ENCODE measurements at regions not wholly inside any gene's neighbourhood (a gene's known extent, or its start where the extent isn't known, plus 50 kb on each side); places are given as distances from the start of the nearest gene placed in this dataset.

DNA sequence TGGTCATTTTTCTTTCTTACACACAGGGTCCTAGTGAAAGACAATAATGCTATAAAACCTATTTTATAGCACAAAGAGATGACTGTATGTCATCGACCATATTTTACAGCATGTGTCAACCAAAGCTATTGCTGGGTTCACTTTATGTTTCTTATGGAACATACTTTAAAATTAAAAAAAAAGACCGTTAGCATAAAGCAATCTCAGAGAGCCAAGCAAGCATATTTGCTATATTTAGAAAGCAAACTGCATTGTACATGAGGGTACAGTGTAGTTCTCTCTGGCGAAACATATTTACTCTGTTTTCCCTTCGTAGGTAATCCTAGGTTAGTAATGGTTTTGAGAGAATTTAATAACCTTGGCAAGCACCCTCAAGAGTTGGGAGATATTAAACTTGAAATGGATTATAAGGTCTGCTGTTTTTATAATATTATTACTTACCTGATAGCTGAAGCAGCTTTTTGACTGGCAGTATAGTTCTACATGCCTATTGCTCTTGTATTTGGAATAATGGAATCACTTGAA lies 244.2 kb upstream of the POM121L12 start:
- H3K4me3 ChIP-seq (ENCODE audit: low read depth, low read length), result no peak overlapping the region
- no peak for DNase-seq (ENCODE audit: low read depth)
- TF ChIP-seq, protein P1, sequence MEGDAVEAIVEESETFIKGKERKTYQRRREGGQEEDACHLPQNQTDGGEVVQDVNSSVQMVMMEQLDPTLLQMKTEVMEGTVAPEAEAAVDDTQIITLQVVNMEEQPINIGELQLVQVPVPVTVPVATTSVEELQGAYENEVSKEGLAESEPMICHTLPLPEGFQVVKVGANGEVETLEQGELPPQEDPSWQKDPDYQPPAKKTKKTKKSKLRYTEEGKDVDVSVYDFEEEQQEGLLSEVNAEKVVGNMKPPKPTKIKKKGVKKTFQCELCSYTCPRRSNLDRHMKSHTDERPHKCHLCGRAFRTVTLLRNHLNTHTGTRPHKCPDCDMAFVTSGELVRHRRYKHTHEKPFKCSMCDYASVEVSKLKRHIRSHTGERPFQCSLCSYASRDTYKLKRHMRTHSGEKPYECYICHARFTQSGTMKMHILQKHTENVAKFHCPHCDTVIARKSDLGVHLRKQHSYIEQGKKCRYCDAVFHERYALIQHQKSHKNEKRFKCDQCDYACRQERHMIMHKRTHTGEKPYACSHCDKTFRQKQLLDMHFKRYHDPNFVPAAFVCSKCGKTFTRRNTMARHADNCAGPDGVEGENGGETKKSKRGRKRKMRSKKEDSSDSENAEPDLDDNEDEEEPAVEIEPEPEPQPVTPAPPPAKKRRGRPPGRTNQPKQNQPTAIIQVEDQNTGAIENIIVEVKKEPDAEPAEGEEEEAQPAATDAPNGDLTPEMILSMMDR (IDR thresholded peaks at IDR 0.05; ENCODE audit: low read depth, low read length, missing control alignments), result no peak

DNA sequence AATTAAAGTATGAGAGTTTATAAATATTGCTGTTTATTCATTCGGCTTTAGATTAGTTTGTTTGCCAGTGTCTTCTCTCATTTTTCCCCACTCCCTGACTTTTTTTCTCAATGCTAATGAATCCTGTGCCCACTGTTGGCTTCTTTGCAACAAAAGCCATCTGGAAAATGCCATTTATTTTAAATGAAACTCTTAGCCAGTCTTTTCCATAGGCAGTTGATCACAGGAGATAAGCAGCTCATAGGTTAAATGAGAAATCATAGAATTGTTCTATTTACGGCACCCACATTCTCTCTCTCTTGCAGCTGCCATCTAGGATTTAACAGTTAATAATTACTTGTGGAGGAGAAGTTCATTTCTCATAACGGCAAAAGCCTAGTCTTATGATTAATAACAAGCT lies 249.3 kb upstream of the POM121L12 start:
- DNase-seq (ENCODE audit: low read depth), result no peak
- TF ChIP-seq, protein P1 (IDR thresholded peaks at IDR 0.05; ENCODE audit: low read depth, low read length, missing control alignments), result no peak
- H3K4me3 ChIP-seq (ENCODE audit: low read depth, low read length), result no peak overlapping the region

DNA sequence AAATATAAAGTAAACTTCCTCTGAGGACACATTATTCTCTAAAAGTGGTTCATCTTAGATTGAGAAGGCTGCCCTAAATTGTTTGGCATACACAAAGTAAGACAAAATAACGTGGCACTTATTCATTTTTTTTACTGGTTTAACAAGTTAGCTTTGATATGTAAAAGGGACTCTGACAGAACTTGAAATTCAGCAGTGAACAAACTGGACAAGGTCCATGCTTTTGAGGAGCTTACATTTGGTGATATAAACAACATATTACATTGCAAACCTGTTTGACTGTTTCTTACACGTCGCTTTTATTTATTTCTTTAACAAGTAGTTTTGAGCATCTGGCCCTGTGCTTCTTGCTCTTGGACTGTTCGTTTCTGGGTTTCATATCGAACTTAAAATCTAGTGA lies 253.1 kb upstream of the POM121L12 start:
- DNase-seq (ENCODE audit: low read depth), result no peak
- TF ChIP-seq, protein P1 (IDR thresholded peaks at IDR 0.05; ENCODE audit: low read depth, low read length, missing control alignments), result no peak

DNA sequence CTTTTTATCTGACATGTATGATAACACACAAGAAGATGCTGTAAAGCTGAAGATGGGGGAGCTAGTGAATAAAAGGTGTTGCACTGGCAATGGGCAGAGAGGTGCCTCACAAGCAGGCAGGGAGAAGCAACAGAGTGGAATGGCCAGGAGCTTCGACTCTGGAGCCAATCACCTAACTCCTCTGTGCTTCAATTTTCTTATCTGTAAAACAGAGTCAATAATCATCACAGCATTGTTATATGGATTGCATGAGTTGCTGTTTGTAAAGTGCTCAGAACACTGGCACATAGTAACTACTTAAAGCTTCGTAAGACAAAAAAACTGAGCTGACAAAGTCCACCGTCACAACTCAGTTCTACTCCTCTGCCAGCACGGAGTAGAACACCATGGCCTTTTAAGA lies 254.2 kb upstream of the POM121L12 start:
- TF ChIP-seq, protein P1 (IDR thresholded peaks at IDR 0.05; ENCODE audit: low read depth, low read length, missing control alignments), result no peak
- no peak for DNase-seq (ENCODE audit: low read depth)
- no peak overlapping the region for H3K4me3 ChIP-seq (ENCODE audit: low read depth, low read length)

More for the DNA sequence above, 253.1 kb upstream of the POM121L12 start:
- no peak overlapping the region for H3K4me3 ChIP-seq (ENCODE audit: low read depth, low read length)

DNA sequence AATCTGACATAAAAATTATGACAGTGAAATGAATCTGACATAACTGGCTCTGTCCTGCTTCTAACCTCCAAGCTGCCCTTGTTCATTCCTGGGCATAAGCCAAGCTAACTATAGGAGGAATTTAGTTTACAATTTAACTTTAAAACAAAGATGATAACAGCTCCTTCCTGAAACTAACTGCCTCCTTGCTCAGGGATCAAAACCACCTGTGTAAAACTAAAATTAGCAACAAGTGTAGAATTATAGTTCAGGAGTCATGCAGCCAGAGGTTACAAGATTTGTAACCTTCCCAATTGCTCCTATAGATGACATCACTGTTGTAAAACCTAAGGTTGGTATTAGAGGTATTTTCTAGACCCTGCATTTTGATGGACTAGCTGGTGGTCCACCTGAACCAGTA lies 256.4 kb upstream of the POM121L12 start:
- TF ChIP-seq, protein P1 (IDR thresholded peaks at IDR 0.05; ENCODE audit: low read depth, low read length, missing control alignments), result no peak
- DNase-seq (ENCODE audit: low read depth), result no peak
- no peak overlapping the region for H3K4me3 ChIP-seq (ENCODE audit: low read depth, low read length)

DNA sequence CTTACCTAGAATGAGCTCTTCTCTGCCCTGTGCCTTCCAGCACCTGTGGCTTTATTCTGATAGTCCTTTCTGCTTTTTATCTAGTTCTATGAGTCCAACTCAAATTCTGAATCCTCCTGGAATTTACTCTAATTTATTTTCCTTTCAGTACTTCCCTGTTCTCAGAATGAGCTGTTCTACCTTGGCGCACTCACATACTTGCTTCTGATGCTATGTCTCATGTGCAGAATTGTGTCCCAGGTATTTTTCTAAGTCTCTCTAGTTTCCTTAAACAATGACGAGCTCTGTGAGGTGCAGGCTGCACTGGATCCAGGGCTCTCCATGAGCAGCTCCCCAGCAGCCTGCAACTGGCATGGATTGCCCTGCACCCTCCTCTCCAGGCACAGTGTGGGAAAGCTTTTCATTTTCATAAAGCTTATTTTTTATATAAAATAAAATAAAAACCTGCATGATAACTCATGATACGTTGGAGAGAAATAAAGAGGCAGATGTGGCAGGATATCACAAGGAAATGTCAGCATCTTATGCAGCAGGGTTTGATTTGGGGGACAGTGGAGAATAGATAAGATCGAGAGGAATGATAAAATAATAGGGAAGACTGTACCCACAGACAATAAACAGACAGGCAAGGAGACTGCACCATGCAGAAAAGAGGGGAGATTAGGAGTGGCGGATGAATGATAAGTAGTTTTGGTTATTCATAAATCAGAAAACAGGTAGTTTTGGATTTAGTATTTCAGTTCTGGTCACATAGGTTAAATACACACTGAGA lies 258.2 kb upstream of the POM121L12 start:
- no peak for DNase-seq (ENCODE audit: low read depth)
- no peak overlapping the region for H3K4me3 ChIP-seq (ENCODE audit: low read depth, low read length)
- TF ChIP-seq, protein P1 (IDR thresholded peaks at IDR 0.05; ENCODE audit: low read depth, low read length, missing control alignments), result no peak

DNA sequence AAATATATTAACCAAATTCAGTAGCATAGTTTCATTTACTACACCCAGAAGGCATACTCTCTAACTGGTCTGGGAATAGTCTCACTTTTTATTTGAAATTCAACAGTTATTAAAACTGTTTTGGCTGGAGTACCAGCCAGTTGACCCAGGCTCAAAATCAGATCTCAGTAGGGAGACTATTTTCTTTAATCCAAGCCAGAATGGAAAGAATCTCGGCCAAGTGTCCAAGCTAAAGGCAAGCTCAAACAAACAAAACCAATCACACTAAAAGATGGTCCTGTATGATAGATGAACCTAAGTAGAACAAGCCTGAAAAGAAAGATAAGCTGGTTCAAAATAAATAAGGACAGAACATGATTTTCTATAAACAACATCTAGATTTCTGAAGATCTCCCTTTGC lies 259.6 kb upstream of the POM121L12 start:
- TF ChIP-seq, protein P1 (IDR thresholded peaks at IDR 0.05; ENCODE audit: low read depth, low read length, missing control alignments), result no peak
- no peak overlapping the region for H3K4me3 ChIP-seq (ENCODE audit: low read depth, low read length)
- DNase-seq (ENCODE audit: low read depth), result no peak
